ENCODE measurements at regions not wholly inside any gene's neighbourhood (a gene's known extent, or its start where the extent isn't known, plus 50 kb on each side); places are given as distances from the start of the nearest gene placed in this dataset.

DNA sequence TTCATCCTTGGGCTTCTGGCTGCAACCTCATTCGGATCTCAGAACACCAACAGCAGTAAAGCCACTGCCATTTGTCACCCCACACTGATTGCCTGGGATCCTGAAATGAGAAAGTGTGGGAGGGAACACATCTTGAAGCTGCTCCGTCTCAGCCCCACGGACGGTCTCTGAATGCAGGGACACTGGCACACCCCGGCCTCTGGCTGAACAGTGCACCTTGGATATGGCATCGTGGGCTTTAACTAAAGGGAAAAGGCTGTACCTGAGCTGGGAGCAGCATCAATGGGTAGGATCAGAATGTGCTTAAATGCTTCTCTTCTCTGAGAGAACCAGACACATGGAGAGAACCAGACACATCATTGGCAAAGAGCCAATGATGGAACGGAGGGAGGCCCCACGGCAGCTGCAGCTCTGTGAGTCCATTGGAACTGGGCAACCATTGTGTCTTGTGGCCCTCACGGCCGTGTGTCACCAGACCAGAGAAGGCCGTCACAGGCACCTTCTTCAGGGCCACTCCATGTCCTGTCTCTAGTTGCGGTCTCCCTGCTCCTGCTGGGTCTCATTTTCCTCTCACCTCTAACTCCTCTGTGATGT lies 193.4 kb upstream of the MYT1L start:
- no peaks in the 10 kb centered on the region for H3K9me3 ChIP-seq (replicated peaks in 1 of 3)
- H3K4me3 ChIP-seq, result no peak overlapping the region
- no peak for TF ChIP-seq CTCF (IDR thresholded peaks at IDR 0.05)
- no peak for TF ChIP-seq POLR2A (IDR thresholded peaks at IDR 0.05)
- intact Hi-C loops (cut with DNase I), result no loop called here
- 58 to 68% (median 62%) methylated on average over 12 of the region's 12 CpGs for WGBS, 4 donors
- no peaks in the 10 kb centered on the region for H3K27me3 ChIP-seq
- H3K27ac ChIP-seq, result no peak overlapping the region
- H3K4me1 ChIP-seq (replicated peaks in 1 of 2), result no peaks in the 10 kb centered on the region
- no peaks in the 10 kb centered on the region for H3K36me3 ChIP-seq (replicated peaks in 1 of 2)
- DNase-seq, result no peak

- 52 to 54% (median 53%) methylated on average over 7 of the region's 7 CpGs for WGBS, 4 donors
- Histone ChIP-seq H3K27me3 (no peaks in the 10 kb centered on the region), H3K9me3 (replicated peaks in 1 of 3) (no peaks in the 10 kb centered on the region), H3K36me3 (replicated peaks in 1 of 2) (no peaks in the 10 kb centered on the region), H3K4me3 (no peak overlapping the region), H3K27ac (no peak overlapping the region), H3K4me1 (replicated peaks in 1 of 2) (no peaks in the 10 kb centered on the region)
- no peak for DNase-seq
- no peak for TF ChIP-seq POLR2A (IDR thresholded peaks at IDR 0.05)
- TF ChIP-seq CTCF (IDR thresholded peaks at IDR 0.05), result no peak
- intact Hi-C loops (cut with DNase I), result no loop called here
These were observed 192.6 kb upstream of the MYT1L start for GRCh38 chr2:2523461-2524347.

GRCh38 chr2:2520401-2520811 lies 189.3 kb upstream of the MYT1L start:
- no peak for DNase-seq
- Histone ChIP-seq H3K9me3 (replicated peaks in 1 of 3) (no peaks in the 10 kb centered on the region), H3K4me1 (replicated peaks in 1 of 2) (no peaks in the 10 kb centered on the region), H3K36me3 (replicated peaks in 1 of 2) (no peaks in the 10 kb centered on the region), H3K4me3 (no peak overlapping the region), H3K27me3 (no peaks in the 10 kb centered on the region), H3K27ac (no peak overlapping the region)
- TF ChIP-seq POLR2A (IDR thresholded peaks at IDR 0.05) (no peak), CTCF (IDR thresholded peaks at IDR 0.05) (no peak)
- intact Hi-C loops (cut with DNase I), result no loop called here
- WGBS, 4 donors, result 65 to 78% (median 74%) methylated on average over 4 to 10 of the region's 10 CpGs

DNA sequence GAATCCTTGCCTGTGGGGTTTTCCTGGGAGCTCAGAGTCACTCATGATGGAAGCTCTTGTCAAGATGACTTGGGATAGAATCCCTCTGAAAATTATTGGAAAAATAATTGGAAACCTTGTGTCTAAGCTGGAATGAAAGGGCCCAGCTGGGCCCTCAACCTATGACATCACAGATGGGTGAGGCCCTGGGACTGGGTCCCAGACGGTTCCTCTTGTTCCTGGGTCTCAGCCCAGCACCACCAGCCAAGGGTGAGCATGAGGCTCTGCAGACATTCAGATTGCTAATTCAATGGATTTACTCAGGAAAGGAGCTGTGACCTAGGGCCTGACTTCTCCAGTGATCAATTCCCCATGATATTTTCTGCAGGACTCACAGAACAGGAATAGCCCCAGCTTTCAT lies 188.3 kb upstream of the MYT1L start:
- Histone ChIP-seq H3K27me3 (no peaks in the 10 kb centered on the region), H3K4me3 (no peak overlapping the region), H3K4me1 (replicated peaks in 1 of 2) (no peaks in the 10 kb centered on the region), H3K36me3 (replicated peaks in 1 of 2) (no peaks in the 10 kb centered on the region), H3K9me3 (replicated peaks in 1 of 3) (no peaks in the 10 kb centered on the region), H3K27ac (no peak overlapping the region)
- 33 to 91% (median 56%) methylated on average over 1 of the region's 1 CpG for WGBS, 4 donors
- no peak for TF ChIP-seq CTCF (IDR thresholded peaks at IDR 0.05)
- TF ChIP-seq POLR2A (IDR thresholded peaks at IDR 0.05), result no peak
- no peak for DNase-seq
- intact Hi-C loops (cut with DNase I), result no loop called here
